H1 (cell line): ENCODE measurements at regions not wholly inside any gene's neighbourhood (a gene's known extent, or its start where the extent isn't known, plus 50 kb on each side); places are given as distances from the start of the nearest gene placed in this dataset.

Source experiments
- CTCF ChIA-PET: fragments of 300-600 bp; sonication (Branson Sonifier 250); formaldehyde crosslinking; loops from one replicate; lab custom pipeline; 2021; ENCODE audit not compliant: partially characterized antibody; lab: Charles Lee
- POLR2A ChIA-PET: fragments of 300-600 bp; sonication (Branson Sonifier 250); formaldehyde crosslinking; loops from one replicate; lab custom pipeline; 2021; ENCODE audit warnings: inconsistent platforms; ENCODE audit not compliant: partially characterized antibody; lab: Charles Lee
- DNase-seq, 2 experiments: peaks; one replicate each; pipeline versions ENCODE4 v3.0.0 to v3.0.0-alpha.2; 2010 to 2022; ENCODE audit warnings: low spot score in 2 of 2, low read depth in 1 of 2, mixed read lengths in 1 of 2
- FAIRE-seq: peaks from 2 replicates; lab custom pipeline; 2011; peaks lifted over from hg19 to GRCh38; lab: Jason Lieb, UNC
- H2AFZ ChIP-seq: 2 replicates; pipeline ENCODE4 v1.8.1; 2012; ENCODE audit warnings: low read length, inconsistent platforms
- H2AK5ac ChIP-seq: 2 replicates; pipeline ENCODE4 v1.6.1; 2013; ENCODE audit warnings: low read depth, low read length
- H2BK120ac ChIP-seq: replicated peaks from 2 replicates; pipeline ENCODE3; 2013; ENCODE audit warnings: low read depth, low read length, inconsistent platforms
- H2BK12ac ChIP-seq: 2 replicates; pipeline ENCODE4 v1.6.1; 2013; ENCODE audit warnings: low read depth, low read length
- H2BK15ac ChIP-seq: 2 replicates; pipeline ENCODE4 v1.6.1; 2013; ENCODE audit warnings: low read length
- H2BK20ac ChIP-seq: 2 replicates; pipeline ENCODE4 v1.6.1; 2013; ENCODE audit warnings: low read length
- H2BK5ac ChIP-seq: 2 replicates; pipeline ENCODE4 v1.6.1; 2013; ENCODE audit warnings: low read depth, low read length
- H3K14ac ChIP-seq: 2 replicates; pipeline ENCODE4 v1.6.1; 2013; ENCODE audit warnings: inconsistent platforms; ENCODE audit not compliant: insufficient read length
- H3K18ac ChIP-seq: 2 replicates; pipeline ENCODE4 v1.6.1; 2013; ENCODE audit warnings: low read length; ENCODE audit errors: extremely low read depth
- H3K23ac ChIP-seq: 2 replicates; pipeline ENCODE4 v1.6.1; 2013; ENCODE audit warnings: inconsistent platforms; ENCODE audit not compliant: insufficient read length
- H3K23me2 ChIP-seq: 2 replicates; pipeline ENCODE4 v1.6.1; 2013; ENCODE audit warnings: low read depth, low read length
- H3K27ac ChIP-seq: 2 replicates; pipeline ENCODE4 v1.6.1; 2011; ENCODE audit warnings: low read depth, low read length, inconsistent platforms
- H3K27me3 ChIP-seq, 4 experiments: replicated peaks in 1 of 4; 1 replicate in 1 of 4; 2 replicates in 3 of 4; pipeline versions ENCODE4 v1.6.1 to v1.8.1; 2011 to 2013; ENCODE audit warnings: low read length in 3 of 4, mild to moderate bottlenecking in 3 of 4, inconsistent platforms in 2 of 4, mixed read lengths in 2 of 4, moderate library complexity in 1 of 4; ENCODE audit not compliant: control insufficient read depth in 3 of 4, insufficient read depth in 3 of 4; ENCODE audit errors: extremely low read depth in 1 of 4
- H3K36me3 ChIP-seq, 4 experiments: 2 replicates each; pipeline versions ENCODE4 v1.6.1 to v1.8.1; 2011 to 2013; ENCODE audit warnings: mild to moderate bottlenecking in 4 of 4, low read length in 3 of 4, moderate library complexity in 2 of 4, control low read depth in 1 of 4, inconsistent platforms in 1 of 4; ENCODE audit not compliant: insufficient read depth in 4 of 4, control insufficient read depth in 2 of 4
- H3K4ac ChIP-seq: replicated peaks from 2 replicates; pipeline ENCODE3; 2013; ENCODE audit warnings: low read length, low read depth, mixed read lengths, inconsistent platforms; ENCODE audit not compliant: insufficient read length
- H3K4me1 ChIP-seq, 4 experiments: replicated peaks in 1 of 4; 1 replicate in 1 of 4; 2 replicates in 3 of 4; pipeline versions ENCODE4 v1.6.1 to v1.8.1; 2011 to 2013; ENCODE audit warnings: low read length in 3 of 4, inconsistent platforms in 2 of 4, mixed read lengths in 1 of 4; ENCODE audit not compliant: insufficient read depth in 4 of 4, control insufficient read depth in 3 of 4
- H3K4me2 ChIP-seq, 2 experiments: 2 replicates each; pipeline versions ENCODE4 v1.6.1 to v1.8.1; 2011 to 2013; ENCODE audit warnings: low read depth in 2 of 2, low read length in 2 of 2, control low read depth in 1 of 2, inconsistent platforms in 1 of 2, mild to moderate bottlenecking in 1 of 2; ENCODE audit not compliant: insufficient read depth in 1 of 2
- H3K4me3 ChIP-seq, 4 experiments: fragments of 200-600, 300-600 bp in 1 of 4; sonication (generic), shearing (Covaris generic), sonication (Bioruptor Twin) in 1 of 4; 2 replicates each; pipeline versions ENCODE4 v1.5.1 to v1.8.1; 2011 to 2016; ENCODE audit warnings: low read length in 4 of 4, low read depth in 3 of 4, control low read depth in 2 of 4, inconsistent platforms in 2 of 4, mild to moderate bottlenecking in 2 of 4, mixed read lengths in 1 of 4, moderate library complexity in 1 of 4; ENCODE audit not compliant: insufficient read depth in 2 of 4; ENCODE audit errors: extremely low read depth in 1 of 4
- H3K56ac ChIP-seq: replicated peaks from 2 replicates; pipeline ENCODE3; 2013; ENCODE audit warnings: low read depth, mild to moderate bottlenecking, mixed read lengths, low read length, inconsistent platforms; ENCODE audit not compliant: insufficient read length
- H3K79me1 ChIP-seq: 2 replicates; pipeline ENCODE4 v1.6.1; 2013; ENCODE audit warnings: low read depth, low read length, control low read depth
- H3K79me2 ChIP-seq, 2 experiments: 2 replicates each; pipeline versions ENCODE4 v1.6.1 to v1.8.1; 2012 to 2013; ENCODE audit warnings: low read length in 2 of 2, mild to moderate bottlenecking in 2 of 2, inconsistent platforms in 1 of 2; ENCODE audit not compliant: insufficient read depth in 2 of 2, control insufficient read depth in 1 of 2
- H3K9ac ChIP-seq, 4 experiments: replicated peaks in 1 of 4; 1 replicate in 1 of 4; 2 replicates in 3 of 4; pipeline versions ENCODE4 v1.6.1 to v1.8.1; 2011 to 2013; ENCODE audit warnings: low read depth in 3 of 4, low read length in 3 of 4, control low read depth in 2 of 4, mild to moderate bottlenecking in 2 of 4, moderate library complexity in 2 of 4, inconsistent platforms in 1 of 4; ENCODE audit errors: extremely low read depth in 1 of 4
- H3K9me3 ChIP-seq, 2 experiments: 2 replicates each; pipeline versions ENCODE4 v1.6.1 to v1.8.1; 2012 to 2013; ENCODE audit warnings: mild to moderate bottlenecking in 2 of 2, moderate library complexity in 2 of 2, control low read depth in 1 of 2, inconsistent platforms in 1 of 2, low read depth in 1 of 2, low read length in 1 of 2, mixed read lengths in 1 of 2; ENCODE audit not compliant: insufficient read depth in 2 of 2
- H4K20me1 ChIP-seq, 2 experiments: replicated peaks in 1 of 2; 2 replicates each; pipeline versions ENCODE3 to v1.8.1; 2011 to 2013; ENCODE audit warnings: inconsistent platforms in 2 of 2, low read length in 2 of 2, mild to moderate bottlenecking in 1 of 2; ENCODE audit not compliant: insufficient read depth in 2 of 2, control insufficient read depth in 1 of 2
- H4K5ac ChIP-seq: 2 replicates; pipeline ENCODE4 v1.6.1; 2013; ENCODE audit warnings: low read length, low read depth, mixed read lengths, inconsistent platforms; ENCODE audit not compliant: insufficient read length
- H4K8ac ChIP-seq: 2 replicates; pipeline ENCODE4 v1.8.0; 2013; ENCODE audit warnings: mild to moderate bottlenecking, moderate library complexity, low read length, inconsistent platforms; ENCODE audit not compliant: insufficient read depth; ENCODE audit errors: extremely low read depth
- H4K91ac ChIP-seq: replicated peaks from 2 replicates; pipeline ENCODE3; 2013; ENCODE audit warnings: low read length, mixed read lengths, inconsistent platforms; ENCODE audit not compliant: insufficient read length
- BACH1 ChIP-seq: IDR thresholded peaks from 2 replicates; pipeline ENCODE4 v1.6.1; 2012; ENCODE audit warnings: low read length, improper control_type of control experiment
- BRCA1 ChIP-seq: IDR thresholded peaks from 2 replicates; pipeline ENCODE4 v1.6.1; 2012; ENCODE audit warnings: low read depth, low read length, improper control_type of control experiment
- HDAC2 ChIP-seq, 2 experiments: fragments of 300-600 bp in 1 of 2; sonication (generic) in 1 of 2; IDR thresholded peaks; 2 replicates each; pipeline ENCODE4 v1.6.1; 2011 to 2012; ENCODE audit warnings: low read depth in 2 of 2, low read length in 2 of 2, mild to moderate bottlenecking in 2 of 2, moderate library complexity in 2 of 2, borderline replicate concordance in 1 of 2, inconsistent platforms in 1 of 2
- RXRA ChIP-seq: IDR thresholded peaks from 2 replicates; pipeline ENCODE4 v1.6.1; 2011; ENCODE audit warnings: low read depth, mild to moderate bottlenecking, low read length, moderate library complexity; ENCODE audit not compliant: insufficient read depth
- SRF ChIP-seq: IDR thresholded peaks from 2 replicates; pipeline ENCODE4 v1.6.1; 2011; ENCODE audit warnings: mild to moderate bottlenecking, low read depth, low read length, moderate library complexity
- SUZ12 ChIP-seq: fragments of 200-600 bp; sonication (generic); IDR thresholded peaks from 2 replicates; pipeline ENCODE4 v1.6.1; 2012; ENCODE audit warnings: mild to moderate bottlenecking, inconsistent platforms, low read length, moderate library complexity, mixed read lengths
- TAF1 ChIP-seq: IDR thresholded peaks from 2 replicates; pipeline ENCODE4 v1.6.1; 2011; ENCODE audit warnings: mild to moderate bottlenecking, low read depth, low read length
- WGBS, 2 experiments: shearing (Covaris generic) in 1 of 2; methylation state at CpG; one replicate each; pipeline versions ENCODE4 v1.1.6 to v1.1.7; 2013 to 2015; ENCODE audit warnings: low lambda C conversion rate in 2 of 2, mixed read lengths in 2 of 2, inconsistent platforms in 1 of 2, low coverage in 1 of 2, missing lambda C conversion rate in 1 of 2; ENCODE audit not compliant: insufficient replicate concordance in 2 of 2, insufficient coverage in 1 of 2, insufficient read length in 1 of 2; ENCODE audit errors: extremely low coverage in 1 of 2, missing lambda C conversion rate in 1 of 2; 5-methylcytosine and 5-hydroxymethylcytosine counted together
- TF ChIP-seq, protein P1 (sequence below), 3 experiments: IDR thresholded peaks; 1 replicate in 2 of 3; 2 replicates in 1 of 3; pipeline versions ENCODE4 v1.5.1 to v1.6.1; 2011; ENCODE audit warnings: low read length in 3 of 3, mild to moderate bottlenecking in 3 of 3, inconsistent platforms in 2 of 3, low read depth in 1 of 3, moderate library complexity in 1 of 3; ENCODE audit not compliant: insufficient read depth in 1 of 3; ENCODE audit errors: control extremely low read depth in 1 of 3
- TF ChIP-seq, protein P2 (sequence below): IDR thresholded peaks from 2 replicates; pipeline ENCODE4 v1.6.1; 2012; ENCODE audit warnings: inconsistent platforms
- TF ChIP-seq, protein P3 (sequence below): IDR thresholded peaks from 2 replicates; pipeline ENCODE4 v1.6.1; 2012; ENCODE audit warnings: low read length, inconsistent platforms

DNA sequence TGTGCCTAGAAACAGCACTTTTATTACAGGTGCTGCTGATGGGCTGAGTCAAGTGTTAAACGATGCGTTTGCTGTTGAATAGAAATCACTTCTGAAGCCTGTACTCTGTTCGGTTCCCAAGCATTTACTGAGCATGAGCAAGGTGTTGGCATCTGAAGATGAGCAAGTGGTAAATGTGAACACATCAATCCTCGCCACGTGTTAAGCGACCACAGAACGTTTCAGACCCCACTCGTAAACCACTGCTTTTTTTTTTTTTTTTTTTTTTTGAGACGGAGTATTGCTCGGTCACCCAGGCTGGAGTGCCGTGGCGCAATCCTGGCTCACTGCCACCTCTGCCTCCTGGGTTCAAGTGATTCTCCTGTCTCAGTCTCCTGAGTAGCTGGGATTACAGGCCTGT, 241.2 kb downstream of the SETD4 start:
- 0 out of 2 replicates have a peak overlapping the region, but pooled peaks have one; percentile 13 for H2AFZ ChIP-seq
- no peaks in the 10 kb centered on the region for H3K27me3 ChIP-seq
- no peak overlapping the region for H3K14ac ChIP-seq
- no peak overlapping the region for H3K18ac ChIP-seq
- no peaks in the 10 kb centered on the region for H3K36me3 ChIP-seq
- no peak overlapping the region for H4K8ac ChIP-seq
- H2AK5ac ChIP-seq: no peak overlapping the region
- no peaks in the 10 kb centered on the region for H3K23me2 ChIP-seq
- H4K5ac ChIP-seq: no peak overlapping the region
- H3K9ac ChIP-seq: no peak overlapping the region
- POLR2A ChIA-PET: no interaction called here
- H4K20me1 ChIP-seq: no peaks in the 10 kb centered on the region
- H2BK12ac ChIP-seq: no peak overlapping the region
- H3K56ac ChIP-seq: no peak overlapping the region
- no peak overlapping the region for H3K23ac ChIP-seq
- H3K4ac ChIP-seq: no peak overlapping the region
- no peak overlapping the region for H2BK15ac ChIP-seq
- DNase-seq (no peak), FAIRE-seq (no peak)
- H3K9me3 ChIP-seq: no peaks in the 10 kb centered on the region
- H2BK5ac ChIP-seq: no peak overlapping the region
- H3K4me1 ChIP-seq: no peaks in the 10 kb centered on the region
- CTCF ChIA-PET: no interaction called here
- no peak overlapping the region for H2BK120ac ChIP-seq
- no peak overlapping the region for H3K27ac ChIP-seq
- H3K79me2 ChIP-seq: no peaks in the 10 kb centered on the region
- WGBS, 2 experiments: 93% methylated on average over 8 of the region's 12 CpGs; no CpG with 5 or more reads in 1 of the 2 experiments
- no peaks in the 10 kb centered on the region for H3K79me1 ChIP-seq
- no peak overlapping the region for H4K91ac ChIP-seq
- no peak overlapping the region for H3K4me2 ChIP-seq
- H2BK20ac ChIP-seq: no peak overlapping the region
- no peak overlapping the region for H3K4me3 ChIP-seq
- TF ChIP-seq RXRA (no peak), TAF1 (no peak), SUZ12 (no peak), BRCA1 (no peak), SRF (no peak), BACH1 (no peak), HDAC2 (IDR thresholded peaks at IDR 0.05; ENCODE audit: borderline replicate concordance in 1 of 2, low read depth in 2 of 2, low read length in 2 of 2) (no peak)
- TF ChIP-seq, protein P1, sequence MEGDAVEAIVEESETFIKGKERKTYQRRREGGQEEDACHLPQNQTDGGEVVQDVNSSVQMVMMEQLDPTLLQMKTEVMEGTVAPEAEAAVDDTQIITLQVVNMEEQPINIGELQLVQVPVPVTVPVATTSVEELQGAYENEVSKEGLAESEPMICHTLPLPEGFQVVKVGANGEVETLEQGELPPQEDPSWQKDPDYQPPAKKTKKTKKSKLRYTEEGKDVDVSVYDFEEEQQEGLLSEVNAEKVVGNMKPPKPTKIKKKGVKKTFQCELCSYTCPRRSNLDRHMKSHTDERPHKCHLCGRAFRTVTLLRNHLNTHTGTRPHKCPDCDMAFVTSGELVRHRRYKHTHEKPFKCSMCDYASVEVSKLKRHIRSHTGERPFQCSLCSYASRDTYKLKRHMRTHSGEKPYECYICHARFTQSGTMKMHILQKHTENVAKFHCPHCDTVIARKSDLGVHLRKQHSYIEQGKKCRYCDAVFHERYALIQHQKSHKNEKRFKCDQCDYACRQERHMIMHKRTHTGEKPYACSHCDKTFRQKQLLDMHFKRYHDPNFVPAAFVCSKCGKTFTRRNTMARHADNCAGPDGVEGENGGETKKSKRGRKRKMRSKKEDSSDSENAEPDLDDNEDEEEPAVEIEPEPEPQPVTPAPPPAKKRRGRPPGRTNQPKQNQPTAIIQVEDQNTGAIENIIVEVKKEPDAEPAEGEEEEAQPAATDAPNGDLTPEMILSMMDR (IDR thresholded peaks at IDR 0.05; ENCODE audit: control extremely low read depth in 1 of 3, insufficient read depth in 1 of 3, low read depth in 1 of 3, low read length in 3 of 3): no peak
- TF ChIP-seq, protein P2, sequence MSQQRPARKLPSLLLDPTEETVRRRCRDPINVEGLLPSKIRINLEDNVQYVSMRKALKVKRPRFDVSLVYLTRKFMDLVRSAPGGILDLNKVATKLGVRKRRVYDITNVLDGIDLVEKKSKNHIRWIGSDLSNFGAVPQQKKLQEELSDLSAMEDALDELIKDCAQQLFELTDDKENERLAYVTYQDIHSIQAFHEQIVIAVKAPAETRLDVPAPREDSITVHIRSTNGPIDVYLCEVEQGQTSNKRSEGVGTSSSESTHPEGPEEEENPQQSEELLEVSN: no peak
- TF ChIP-seq, protein P3, sequence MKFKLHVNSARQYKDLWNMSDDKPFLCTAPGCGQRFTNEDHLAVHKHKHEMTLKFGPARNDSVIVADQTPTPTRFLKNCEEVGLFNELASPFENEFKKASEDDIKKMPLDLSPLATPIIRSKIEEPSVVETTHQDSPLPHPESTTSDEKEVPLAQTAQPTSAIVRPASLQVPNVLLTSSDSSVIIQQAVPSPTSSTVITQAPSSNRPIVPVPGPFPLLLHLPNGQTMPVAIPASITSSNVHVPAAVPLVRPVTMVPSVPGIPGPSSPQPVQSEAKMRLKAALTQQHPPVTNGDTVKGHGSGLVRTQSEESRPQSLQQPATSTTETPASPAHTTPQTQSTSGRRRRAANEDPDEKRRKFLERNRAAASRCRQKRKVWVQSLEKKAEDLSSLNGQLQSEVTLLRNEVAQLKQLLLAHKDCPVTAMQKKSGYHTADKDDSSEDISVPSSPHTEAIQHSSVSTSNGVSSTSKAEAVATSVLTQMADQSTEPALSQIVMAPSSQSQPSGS: no peak
